ENCODE measurements at regions not wholly inside any gene's neighbourhood (a gene's known extent, or its start where the extent isn't known, plus 50 kb on each side); places are given as distances from the start of the nearest gene placed in this dataset.
"Not testable (repeated sequence)": the region's sequence is repeated elsewhere in the genome, so short reads cannot be mapped to it uniquely, and the experiment has no call there.

DNA sequence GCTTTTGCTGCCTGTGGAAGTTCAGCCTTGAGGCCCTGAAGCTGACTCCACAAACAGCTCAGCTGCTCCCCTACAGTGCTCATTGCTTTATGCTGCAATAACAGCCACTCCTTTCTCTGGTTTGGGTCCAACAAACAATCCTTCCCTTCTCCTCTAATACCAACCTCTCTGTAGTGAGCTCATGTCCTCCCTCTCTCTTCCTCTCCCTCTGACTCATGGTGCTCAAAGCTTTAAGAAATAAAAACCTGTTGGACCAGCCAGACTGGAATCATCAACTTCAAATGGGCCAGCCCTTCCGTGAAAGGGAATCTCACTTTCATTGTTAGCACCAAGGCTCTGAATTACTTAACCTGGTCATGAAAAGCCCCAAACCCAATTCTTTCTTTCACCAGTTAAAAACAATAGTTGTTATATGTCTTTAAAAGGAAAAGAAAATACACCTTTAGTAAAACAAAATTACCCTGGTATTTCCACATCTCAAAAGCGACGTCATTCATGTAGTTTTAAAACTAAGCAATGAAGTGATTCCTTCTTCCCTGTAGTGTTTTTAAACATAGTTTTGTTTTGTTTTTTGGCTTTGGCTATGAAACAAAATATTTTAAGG lies 126.4 kb downstream of the DUSP6 start:
- Histone ChIP-seq H3K36me3 (ENCODE audit: control insufficient read depth in 1 of 2, insufficient read depth in 2 of 2, low read length in 2 of 2) (no peaks in the 10 kb centered on the region), H3K27ac (ENCODE audit: low read length) (peak overlapping the region; percentile 14), H3K27me3 (ENCODE audit: low read depth, low read length) (no peaks in the 10 kb centered on the region), H3K4me3 (ENCODE audit: low read depth in 1 of 2, low read length in 2 of 2) (no peak overlapping the region), H3K9me3 (ENCODE audit: control insufficient read depth in 1 of 2, low read length in 2 of 2) (no peaks in the 10 kb centered on the region), H3K4me1 (ENCODE audit: control insufficient read depth in 1 of 2, insufficient read depth in 2 of 2, low read length in 2 of 2) (peaks cover 0 to 8% of the 10 kb centered on the region in 2 donors)

- H3K27ac ChIP-seq (ENCODE audit: low read length), result peak overlapping the region; percentile 14
- no peaks in the 10 kb centered on the region for H3K36me3 ChIP-seq (ENCODE audit: control insufficient read depth in 1 of 2, insufficient read depth in 2 of 2, low read length in 2 of 2)
- no peak overlapping the region for H3K4me3 ChIP-seq (ENCODE audit: low read depth in 1 of 2, low read length in 2 of 2)
- H3K9me3 ChIP-seq (ENCODE audit: control insufficient read depth in 1 of 2, low read length in 2 of 2), result no peaks in the 10 kb centered on the region
- H3K27me3 ChIP-seq (ENCODE audit: low read depth, low read length), result no peaks in the 10 kb centered on the region
- H3K4me1 ChIP-seq (ENCODE audit: control insufficient read depth in 1 of 2, insufficient read depth in 2 of 2, low read length in 2 of 2), result peaks cover 0 to 8% of the 10 kb centered on the region in 2 donors
Observed at GRCh38 chr12:89225401-89225800, 126.9 kb downstream of the DUSP6 start.

- H3K4me1 ChIP-seq (ENCODE audit: control insufficient read depth in 1 of 2, insufficient read depth in 2 of 2, low read length in 2 of 2); H3K36me3 ChIP-seq (ENCODE audit: control insufficient read depth in 1 of 2, insufficient read depth in 2 of 2, low read length in 2 of 2); H3K4me3 ChIP-seq (ENCODE audit: low read depth in 1 of 2, low read length in 2 of 2); H3K9me3 ChIP-seq (ENCODE audit: control insufficient read depth in 1 of 2, low read length in 2 of 2); H3K27me3 ChIP-seq (ENCODE audit: low read depth, low read length); H3K27ac ChIP-seq (ENCODE audit: low read length): not testable (repeated sequence)
Observed at GRCh38 chr12:89222580-89222979, 129.7 kb downstream of the DUSP6 start.

- no peaks in the 10 kb centered on the region for H3K27me3 ChIP-seq (ENCODE audit: low read depth, low read length)
- no peaks in the 10 kb centered on the region for H3K36me3 ChIP-seq (ENCODE audit: control insufficient read depth in 1 of 2, insufficient read depth in 2 of 2, low read length in 2 of 2)
- no peaks in the 10 kb centered on the region for H3K9me3 ChIP-seq (ENCODE audit: control insufficient read depth in 1 of 2, low read length in 2 of 2)
- no peaks in the 10 kb centered on the region for H3K4me1 ChIP-seq (ENCODE audit: control insufficient read depth in 1 of 2, insufficient read depth in 2 of 2, low read length in 2 of 2)
- H3K27ac ChIP-seq (ENCODE audit: low read length), result no peak overlapping the region
- no peak overlapping the region for H3K4me3 ChIP-seq (ENCODE audit: low read depth in 1 of 2, low read length in 2 of 2)
Observed at GRCh38 chr12:89217472-89217871, 134.8 kb downstream of the DUSP6 start.

DNA sequence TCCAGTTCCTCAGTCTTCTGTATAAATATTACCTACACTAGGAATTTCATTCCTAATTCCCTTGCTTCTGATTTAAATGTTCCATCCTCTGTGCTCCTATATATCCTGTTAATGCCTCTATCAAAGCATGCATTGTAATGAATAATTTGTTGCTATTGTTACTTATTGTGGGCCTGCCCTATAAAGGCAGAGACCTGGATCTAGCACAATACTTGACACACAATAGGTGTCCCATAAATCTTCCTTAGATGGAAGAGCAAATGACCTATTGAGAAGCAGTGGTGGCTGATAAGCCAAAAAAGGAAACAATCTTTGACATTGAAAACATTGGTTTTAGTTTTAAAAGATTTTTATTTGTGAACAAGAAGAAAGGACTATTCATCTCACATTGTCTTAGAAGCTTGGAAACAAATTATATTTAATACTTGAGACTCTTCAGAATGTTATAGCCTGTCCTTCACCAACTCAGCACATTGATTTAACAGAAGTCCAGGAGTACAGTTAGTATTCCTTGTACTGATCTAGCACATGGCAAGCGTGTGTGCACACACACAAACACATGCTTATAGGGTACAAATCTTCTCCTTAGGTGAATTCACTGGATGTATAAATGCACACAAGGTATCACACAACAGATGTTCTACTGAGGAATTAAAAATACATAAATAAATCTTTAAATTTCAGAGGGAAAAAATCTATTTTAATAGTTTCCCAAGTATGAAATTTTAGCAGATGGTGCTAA lies 135.9 kb downstream of the DUSP6 start:
- H3K9me3 ChIP-seq (ENCODE audit: control insufficient read depth in 1 of 2, low read length in 2 of 2), result no peaks in the 10 kb centered on the region
- H3K36me3 ChIP-seq (ENCODE audit: control insufficient read depth in 1 of 2, insufficient read depth in 2 of 2, low read length in 2 of 2), result no peaks in the 10 kb centered on the region
- no peak overlapping the region for H3K27ac ChIP-seq (ENCODE audit: low read length)
- no peaks in the 10 kb centered on the region for H3K4me1 ChIP-seq (ENCODE audit: control insufficient read depth in 1 of 2, insufficient read depth in 2 of 2, low read length in 2 of 2)
- H3K27me3 ChIP-seq (ENCODE audit: low read depth, low read length), result no peaks in the 10 kb centered on the region
- no peak overlapping the region for H3K4me3 ChIP-seq (ENCODE audit: low read depth in 1 of 2, low read length in 2 of 2)

DNA sequence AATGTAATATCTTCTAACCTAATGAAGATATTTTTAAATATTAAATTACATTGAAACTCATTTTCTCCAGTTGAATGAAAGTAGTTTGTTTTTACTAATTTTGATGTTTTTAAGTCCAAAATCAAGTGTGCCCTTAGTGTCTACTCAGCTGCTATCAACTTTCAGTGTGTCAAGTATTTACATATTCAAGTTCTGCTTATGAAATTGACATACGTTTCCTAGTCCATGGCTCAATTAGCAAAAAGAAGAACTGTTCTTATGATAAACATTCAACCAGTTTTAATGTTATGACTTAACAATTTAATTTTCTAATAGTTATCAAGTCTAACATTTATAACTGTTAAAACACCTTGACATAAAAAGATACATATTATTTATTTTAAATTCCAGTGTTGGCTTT lies 137.1 kb downstream of the DUSP6 start:
- no peak overlapping the region for H3K4me3 ChIP-seq (ENCODE audit: low read depth in 1 of 2, low read length in 2 of 2)
- no peaks in the 10 kb centered on the region for H3K36me3 ChIP-seq (ENCODE audit: control insufficient read depth in 1 of 2, insufficient read depth in 2 of 2, low read length in 2 of 2)
- no peaks in the 10 kb centered on the region for H3K4me1 ChIP-seq (ENCODE audit: control insufficient read depth in 1 of 2, insufficient read depth in 2 of 2, low read length in 2 of 2)
- no peaks in the 10 kb centered on the region for H3K9me3 ChIP-seq (ENCODE audit: control insufficient read depth in 1 of 2, low read length in 2 of 2)
- H3K27ac ChIP-seq (ENCODE audit: low read length), result no peak overlapping the region
- H3K27me3 ChIP-seq (ENCODE audit: low read depth, low read length), result no peaks in the 10 kb centered on the region

DNA sequence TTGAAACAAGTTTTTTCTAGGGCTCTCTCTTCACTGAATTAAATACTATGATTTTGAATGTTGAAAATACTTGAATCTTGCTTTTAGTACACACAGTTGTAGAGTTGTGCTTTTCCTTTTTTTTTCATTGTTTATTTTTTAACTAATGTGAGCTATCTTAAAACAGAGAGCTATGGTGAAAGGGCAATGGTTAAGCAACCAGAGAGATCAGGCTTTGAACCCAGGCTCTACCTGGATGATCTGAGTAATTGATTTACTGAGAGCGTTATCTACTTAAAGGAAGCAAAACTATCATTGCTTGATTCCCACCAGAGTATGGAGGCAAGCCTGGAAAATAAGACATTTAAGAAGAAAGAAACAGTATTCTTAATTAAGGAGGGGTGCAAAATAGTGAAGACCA lies 138.6 kb downstream of the DUSP6 start:
- no peaks in the 10 kb centered on the region for H3K36me3 ChIP-seq (ENCODE audit: control insufficient read depth in 1 of 2, insufficient read depth in 2 of 2, low read length in 2 of 2)
- no peaks in the 10 kb centered on the region for H3K9me3 ChIP-seq (ENCODE audit: control insufficient read depth in 1 of 2, low read length in 2 of 2)
- no peaks in the 10 kb centered on the region for H3K4me1 ChIP-seq (ENCODE audit: control insufficient read depth in 1 of 2, insufficient read depth in 2 of 2, low read length in 2 of 2)
- no peak overlapping the region for H3K4me3 ChIP-seq (ENCODE audit: low read depth in 1 of 2, low read length in 2 of 2)
- no peaks in the 10 kb centered on the region for H3K27me3 ChIP-seq (ENCODE audit: low read depth, low read length)
- no peak overlapping the region for H3K27ac ChIP-seq (ENCODE audit: low read length)

DNA sequence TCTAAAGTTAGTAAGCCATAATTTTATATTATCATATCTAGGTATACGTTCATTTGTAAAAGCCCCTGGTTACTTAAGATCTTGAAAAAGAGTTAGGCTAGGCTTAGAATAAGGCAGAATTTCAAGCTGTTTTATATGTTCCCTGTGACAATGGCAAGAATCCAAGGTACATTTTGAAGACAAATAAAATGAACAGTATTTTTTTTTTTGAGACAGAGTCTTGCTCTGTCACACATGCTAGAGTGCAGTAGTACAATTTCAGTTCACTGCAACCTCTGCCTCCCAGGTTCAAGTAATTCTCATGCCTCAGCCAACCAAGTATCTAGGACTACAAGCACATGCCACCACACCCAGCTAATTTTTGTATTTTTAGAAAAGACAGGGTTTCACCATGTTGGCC lies 139.2 kb downstream of the DUSP6 start:
- no peaks in the 10 kb centered on the region for H3K9me3 ChIP-seq (ENCODE audit: control insufficient read depth in 1 of 2, low read length in 2 of 2)
- no peaks in the 10 kb centered on the region for H3K4me1 ChIP-seq (ENCODE audit: control insufficient read depth in 1 of 2, insufficient read depth in 2 of 2, low read length in 2 of 2)
- no peak overlapping the region for H3K4me3 ChIP-seq (ENCODE audit: low read depth in 1 of 2, low read length in 2 of 2)
- H3K27ac ChIP-seq (ENCODE audit: low read length), result no peak overlapping the region
- H3K27me3 ChIP-seq (ENCODE audit: low read depth, low read length), result no peaks in the 10 kb centered on the region
- no peaks in the 10 kb centered on the region for H3K36me3 ChIP-seq (ENCODE audit: control insufficient read depth in 1 of 2, insufficient read depth in 2 of 2, low read length in 2 of 2)

- no peaks in the 10 kb centered on the region for H3K9me3 ChIP-seq (ENCODE audit: control insufficient read depth in 1 of 2, low read length in 2 of 2)
- no peaks in the 10 kb centered on the region for H3K27me3 ChIP-seq (ENCODE audit: low read depth, low read length)
- no peak overlapping the region for H3K4me3 ChIP-seq (ENCODE audit: low read depth in 1 of 2, low read length in 2 of 2)
- no peak overlapping the region for H3K27ac ChIP-seq (ENCODE audit: low read length)
- H3K36me3 ChIP-seq (ENCODE audit: control insufficient read depth in 1 of 2, insufficient read depth in 2 of 2, low read length in 2 of 2), result no peaks in the 10 kb centered on the region
- H3K4me1 ChIP-seq (ENCODE audit: control insufficient read depth in 1 of 2, insufficient read depth in 2 of 2, low read length in 2 of 2), result no peaks in the 10 kb centered on the region
Observed at GRCh38 chr12:89212339-89212771, 139.9 kb downstream of the DUSP6 start.

GRCh38 chr12:89211456-89211855 lies 140.8 kb downstream of the DUSP6 start:
- Histone ChIP-seq H3K27ac (ENCODE audit: low read length) (no peak overlapping the region), H3K9me3 (ENCODE audit: control insufficient read depth in 1 of 2, low read length in 2 of 2) (no peaks in the 10 kb centered on the region), H3K36me3 (ENCODE audit: control insufficient read depth in 1 of 2, insufficient read depth in 2 of 2, low read length in 2 of 2) (no peaks in the 10 kb centered on the region), H3K4me1 (ENCODE audit: control insufficient read depth in 1 of 2, insufficient read depth in 2 of 2, low read length in 2 of 2) (no peaks in the 10 kb centered on the region), H3K27me3 (ENCODE audit: low read depth, low read length) (no peaks in the 10 kb centered on the region), H3K4me3 (ENCODE audit: low read depth in 1 of 2, low read length in 2 of 2) (no peak overlapping the region)

- no peaks in the 10 kb centered on the region for H3K9me3 ChIP-seq (ENCODE audit: control insufficient read depth in 1 of 2, low read length in 2 of 2)
- no peaks in the 10 kb centered on the region for H3K36me3 ChIP-seq (ENCODE audit: control insufficient read depth in 1 of 2, insufficient read depth in 2 of 2, low read length in 2 of 2)
- no peak overlapping the region for H3K27ac ChIP-seq (ENCODE audit: low read length)
- H3K4me1 ChIP-seq (ENCODE audit: control insufficient read depth in 1 of 2, insufficient read depth in 2 of 2, low read length in 2 of 2), result no peaks in the 10 kb centered on the region
- H3K27me3 ChIP-seq (ENCODE audit: low read depth, low read length), result no peaks in the 10 kb centered on the region
- no peak overlapping the region for H3K4me3 ChIP-seq (ENCODE audit: low read depth in 1 of 2, low read length in 2 of 2)
Observed at GRCh38 chr12:89210277-89210676, 142.0 kb downstream of the DUSP6 start.

DNA sequence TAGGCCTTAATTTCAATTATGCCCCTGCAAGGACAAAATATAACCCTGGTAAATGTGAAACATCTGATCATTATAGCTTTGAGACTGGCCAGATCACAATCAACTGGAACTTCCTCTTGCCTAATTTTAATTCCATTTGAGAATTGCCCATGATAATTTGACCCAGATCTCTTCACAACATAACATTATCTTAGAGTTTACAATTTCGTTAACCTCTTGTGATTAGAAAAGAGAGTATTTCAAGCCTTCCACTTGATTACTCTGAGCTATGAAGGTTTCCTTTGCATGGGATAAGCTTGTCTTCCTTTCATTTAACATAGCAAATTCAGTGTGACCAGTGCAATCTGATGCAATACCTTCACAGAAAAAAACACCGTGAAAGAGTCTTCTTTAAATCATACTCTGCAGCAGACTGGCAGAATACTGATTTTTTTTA lies 143.6 kb downstream of the DUSP6 start:
- H3K4me3 ChIP-seq (ENCODE audit: low read depth in 1 of 2, low read length in 2 of 2), result no peak overlapping the region
- H3K27ac ChIP-seq (ENCODE audit: low read length), result no peak overlapping the region
- H3K36me3 ChIP-seq (ENCODE audit: control insufficient read depth in 1 of 2, insufficient read depth in 2 of 2, low read length in 2 of 2), result no peaks in the 10 kb centered on the region
- H3K27me3 ChIP-seq (ENCODE audit: low read depth, low read length), result no peaks in the 10 kb centered on the region
- H3K4me1 ChIP-seq (ENCODE audit: control insufficient read depth in 1 of 2, insufficient read depth in 2 of 2, low read length in 2 of 2), result no peaks in the 10 kb centered on the region
- no peaks in the 10 kb centered on the region for H3K9me3 ChIP-seq (ENCODE audit: control insufficient read depth in 1 of 2, low read length in 2 of 2)
